ENCODE measurements at regions not wholly inside any gene's neighbourhood (a gene's known extent, or its start where the extent isn't known, plus 50 kb on each side); places are given as distances from the start of the nearest gene placed in this dataset.

GRCh38 chr21:24045775-24046215 lies 1561.5 kb downstream of the MRPL39 start:
- no peaks in the 10 kb centered on the region for H3K4me1 ChIP-seq (ENCODE audit: low read length)
- no peak overlapping the region for H2AFZ ChIP-seq (ENCODE audit: low read length)
- DNase-seq, result peak; percentile 57
- no peaks in the 10 kb centered on the region for H3K9me3 ChIP-seq (replicated peaks; ENCODE audit: insufficient read depth, low read length)
- H3K27me3 ChIP-seq (replicated peaks; ENCODE audit: insufficient read depth, low read length), result no peaks in the 10 kb centered on the region
- no peak overlapping the region for H3K9ac ChIP-seq (ENCODE audit: low read length)
- H4K20me1 ChIP-seq (ENCODE audit: insufficient read depth, low read length), result no peaks in the 10 kb centered on the region
- no peak overlapping the region for H3K27ac ChIP-seq (ENCODE audit: low read length)
- H3K36me3 ChIP-seq (replicated peaks; ENCODE audit: insufficient read depth, low read length), result no peaks in the 10 kb centered on the region
- no peaks in the 10 kb centered on the region for H3F3A ChIP-seq (ENCODE audit: insufficient read depth, low read length)
- no peak overlapping the region for H3K4me3 ChIP-seq (ENCODE audit: low read length)
- no peaks in the 10 kb centered on the region for H3K9me2 ChIP-seq (replicated peaks; ENCODE audit: insufficient read depth, low read length)
- H3K4me2 ChIP-seq (ENCODE audit: low read depth, low read length), result no peak overlapping the region
- H3K79me2 ChIP-seq (ENCODE audit: low read length), result no peaks in the 10 kb centered on the region
- TF ChIP-seq EZH2phosphoT487 (IDR thresholded peaks at IDR 0.05; ENCODE audit: low read length) (no peak), CTCF (IDR thresholded peaks at IDR 0.05; ENCODE audit: low read length) (peak; percentile 69)

GRCh38 chr21:24045373-24045772 lies 1561.9 kb downstream of the MRPL39 start:
- H3K4me2 ChIP-seq (ENCODE audit: low read depth, low read length), result no peak overlapping the region
- H3K9me3 ChIP-seq (replicated peaks; ENCODE audit: insufficient read depth, low read length), result no peaks in the 10 kb centered on the region
- no peaks in the 10 kb centered on the region for H4K20me1 ChIP-seq (ENCODE audit: insufficient read depth, low read length)
- TF ChIP-seq CTCF (IDR thresholded peaks at IDR 0.05; ENCODE audit: low read length) (no peak), EZH2 (optimal IDR thresholded peaks at IDR 0.05; ENCODE audit: low read depth, low read length) (no peak), EZH2phosphoT487 (IDR thresholded peaks at IDR 0.05; ENCODE audit: low read length) (no peak)
- H2AFZ ChIP-seq (ENCODE audit: low read length), result no peak overlapping the region
- no peak for DNase-seq
- H3K27me3 ChIP-seq (replicated peaks; ENCODE audit: insufficient read depth, low read length), result no peaks in the 10 kb centered on the region
- H3K9ac ChIP-seq (ENCODE audit: low read length), result no peak overlapping the region
- H3K4me1 ChIP-seq (ENCODE audit: low read length), result no peaks in the 10 kb centered on the region
- no peaks in the 10 kb centered on the region for H3K9me2 ChIP-seq (replicated peaks; ENCODE audit: insufficient read depth, low read length)
- no peaks in the 10 kb centered on the region for H3F3A ChIP-seq (ENCODE audit: insufficient read depth, low read length)
- H3K79me2 ChIP-seq (ENCODE audit: low read length), result no peaks in the 10 kb centered on the region
- H3K36me3 ChIP-seq (replicated peaks; ENCODE audit: insufficient read depth, low read length), result no peaks in the 10 kb centered on the region
- H3K4me3 ChIP-seq (ENCODE audit: low read length), result no peak overlapping the region
- no peak overlapping the region for H3K27ac ChIP-seq (ENCODE audit: low read length)

- Histone ChIP-seq H3K4me1 (ENCODE audit: low read length) (no peaks in the 10 kb centered on the region), H3K9me2 (replicated peaks; ENCODE audit: insufficient read depth, low read length) (no peaks in the 10 kb centered on the region), H3K4me2 (ENCODE audit: low read depth, low read length) (no peak overlapping the region), H2AFZ (ENCODE audit: low read length) (no peak overlapping the region), H3K27me3 (replicated peaks; ENCODE audit: insufficient read depth, low read length) (no peaks in the 10 kb centered on the region), H3K9ac (ENCODE audit: low read length) (no peak overlapping the region), H3K27ac (ENCODE audit: low read length) (no peak overlapping the region), H3K9me3 (replicated peaks; ENCODE audit: insufficient read depth, low read length) (no peaks in the 10 kb centered on the region), H3K4me3 (ENCODE audit: low read length) (no peak overlapping the region), H3K36me3 (replicated peaks; ENCODE audit: insufficient read depth, low read length) (no peaks in the 10 kb centered on the region), H3F3A (ENCODE audit: insufficient read depth, low read length) (no peaks in the 10 kb centered on the region), H4K20me1 (ENCODE audit: insufficient read depth, low read length) (no peaks in the 10 kb centered on the region), H3K79me2 (ENCODE audit: low read length) (no peaks in the 10 kb centered on the region)
- no peak for DNase-seq
- TF ChIP-seq EZH2phosphoT487 (IDR thresholded peaks at IDR 0.05; ENCODE audit: low read length) (no peak), EZH2 (optimal IDR thresholded peaks at IDR 0.05; ENCODE audit: low read depth, low read length) (no peak), CTCF (IDR thresholded peaks at IDR 0.05; ENCODE audit: low read length) (no peak)
Measured at GRCh38 chr21:24042687-24043086, 1564.6 kb downstream of the MRPL39 start.
